ENCODE measurements at regions not wholly inside any gene's neighbourhood (a gene's known extent, or its start where the extent isn't known, plus 50 kb on each side); places are given as distances from the start of the nearest gene placed in this dataset.

- no peak for DNase-seq (ENCODE audit: low read depth, low spot score)
- Mint-ChIP-seq H3K27me3 (ENCODE audit: low read depth) (no peaks in the 10 kb centered on the region), H3K4me1 (peaks cover 11% of the 10 kb centered on the region), H3K36me3 (ENCODE audit: low read depth) (no peaks in the 10 kb centered on the region), H3K9me3 (no peaks in the 10 kb centered on the region), H3K27ac (ENCODE audit: unreplicated experiment) (peak overlapping the region; percentile 23), H3K4me3 (no peak overlapping the region)
- TF ChIP-seq CTCF (conservative IDR thresholded peaks at IDR 0.05): no peak
Measured at GRCh38 chr7:36790311-36790787, 66.1 kb upstream of the AOAH start.

- Mint-ChIP-seq H3K4me3 (no peak overlapping the region), H3K36me3 (ENCODE audit: low read depth) (no peaks in the 10 kb centered on the region), H3K27me3 (ENCODE audit: low read depth) (no peaks in the 10 kb centered on the region), H3K27ac (ENCODE audit: unreplicated experiment) (no peak overlapping the region), H3K9me3 (no peaks in the 10 kb centered on the region), H3K4me1 (peaks cover 9% of the 10 kb centered on the region)
- no peak for TF ChIP-seq CTCF (conservative IDR thresholded peaks at IDR 0.05)
- DNase-seq (ENCODE audit: low read depth, low spot score): no peak
Measured at GRCh38 chr7:36788825-36789470, 64.7 kb upstream of the AOAH start.

GRCh38 chr7:36787933-36788378, 63.7 kb upstream of the AOAH start:
- Mint-ChIP-seq H3K9me3 (no peaks in the 10 kb centered on the region), H3K27ac (ENCODE audit: unreplicated experiment) (no peak overlapping the region), H3K36me3 (ENCODE audit: low read depth) (no peaks in the 10 kb centered on the region), H3K4me3 (no peak overlapping the region), H3K27me3 (ENCODE audit: low read depth) (no peaks in the 10 kb centered on the region), H3K4me1 (peaks cover 9% of the 10 kb centered on the region)
- DNase-seq (ENCODE audit: low read depth, low spot score): no peak
- no peak for TF ChIP-seq CTCF (conservative IDR thresholded peaks at IDR 0.05)

GRCh38 chr7:36784991-36785940, 61.0 kb upstream of the AOAH start:
- H3K9me3 Mint-ChIP-seq: no peaks in the 10 kb centered on the region
- no peak for DNase-seq (ENCODE audit: low read depth, low spot score)
- H3K4me3 Mint-ChIP-seq: no peak overlapping the region
- no peaks in the 10 kb centered on the region for H3K36me3 Mint-ChIP-seq (ENCODE audit: low read depth)
- peaks cover 15% of the 10 kb centered on the region for H3K4me1 Mint-ChIP-seq
- no peak for TF ChIP-seq CTCF (conservative IDR thresholded peaks at IDR 0.05)
- H3K27me3 Mint-ChIP-seq (ENCODE audit: low read depth): no peaks in the 10 kb centered on the region
- H3K27ac Mint-ChIP-seq (ENCODE audit: unreplicated experiment): peak overlapping the region; percentile 52

GRCh38 chr7:36781011-36781738, 56.9 kb upstream of the AOAH start:
- Mint-ChIP-seq H3K27ac (ENCODE audit: unreplicated experiment) (no peak overlapping the region), H3K27me3 (ENCODE audit: low read depth) (no peaks in the 10 kb centered on the region), H3K4me1 (peaks cover 15% of the 10 kb centered on the region), H3K4me3 (no peak overlapping the region), H3K36me3 (ENCODE audit: low read depth) (no peaks in the 10 kb centered on the region), H3K9me3 (no peaks in the 10 kb centered on the region)
- TF ChIP-seq CTCF (conservative IDR thresholded peaks at IDR 0.05): no peak
- no peak for DNase-seq (ENCODE audit: low read depth, low spot score)
